SKM-1 treated with dmso at 0.1 percent for 144 hours (cell line): ENCODE measurements at regions not wholly inside any gene's neighbourhood (a gene's known extent, or its start where the extent isn't known, plus 50 kb on each side); places are given as distances from the start of the nearest gene placed in this dataset.

Source experiments
- DNase-seq: peaks from one replicate; lab custom pipeline; 2025; ENCODE audit not compliant: unreplicated experiment; lab: John Stamatoyannopoulos, UW

GRCh38 chr2:2682700-2683342 is 351.7 kb upstream of the MYT1L start:
- DNase-seq = no peak

GRCh38 chr2:2681711-2682251 is 350.7 kb upstream of the MYT1L start:
- no peak for DNase-seq

- no peak for DNase-seq
These were observed 350.0 kb upstream of the MYT1L start for GRCh38 chr2:2681085-2681484.

- no peak for DNase-seq
These were observed 343.8 kb upstream of the MYT1L start for GRCh38 chr2:2674831-2675230.

- DNase-seq = no peak
These were observed 342.3 kb upstream of the MYT1L start for GRCh38 chr2:2673406-2673805.

GRCh38 chr2:2672249-2672648 is 341.2 kb upstream of the MYT1L start:
- no peak for DNase-seq

- DNase-seq = no peak
These were observed 340.8 kb upstream of the MYT1L start for GRCh38 chr2:2671826-2672225.

GRCh38 chr2:2669316-2669715 is 338.2 kb upstream of the MYT1L start:
- DNase-seq = no peak

GRCh38 chr2:2668681-2669265 is 337.7 kb upstream of the MYT1L start:
- no peak for DNase-seq

GRCh38 chr2:2667690-2668089 is 336.6 kb upstream of the MYT1L start:
- DNase-seq = no peak

- DNase-seq = no peak
These were observed 334.7 kb upstream of the MYT1L start for GRCh38 chr2:2665834-2666133.

GRCh38 chr2:2664989-2665833 is 334.1 kb upstream of the MYT1L start:
- no peak for DNase-seq

- DNase-seq = no peak
These were observed 332.4 kb upstream of the MYT1L start for GRCh38 chr2:2663401-2664036.

- DNase-seq = no peak
These were observed 331.8 kb upstream of the MYT1L start for GRCh38 chr2:2662847-2663356.

GRCh38 chr2:2662037-2662846 is 331.2 kb upstream of the MYT1L start:
- no peak for DNase-seq

GRCh38 chr2:2660789-2661355 is 329.8 kb upstream of the MYT1L start:
- no peak for DNase-seq

- no peak for DNase-seq
These were observed 326.3 kb upstream of the MYT1L start for GRCh38 chr2:2657121-2657962.

- no peak for DNase-seq
These were observed 325.3 kb upstream of the MYT1L start for GRCh38 chr2:2656115-2657011.
